Endothelial cell of umbilical vein (primary cell): ENCODE measurements at regions not wholly inside any gene's neighbourhood (a gene's known extent, or its start where the extent isn't known, plus 50 kb on each side); places are given as distances from the start of the nearest gene placed in this dataset.

Experiments used
- BruUV-seq: library from RNA; stranded (reverse); fragments of 400-500 nt; replicated peaks from 2 replicates; lab custom pipeline; 2021; lab: Mats Ljungman, UMichigan
- CTCF ChIA-PET: fragments of 300-600, 350-600 bp; sonication (Branson Sonifier 250); formaldehyde crosslinking; loops from one replicate; lab custom pipeline; 2021; ENCODE audit warnings: antibody characterized with exemption, inconsistent platforms; lab: Charles Lee
- POLR2A ChIA-PET: fragments of 300-600, 350-600 bp; sonication (Branson Sonifier 250); formaldehyde crosslinking; loops from one replicate; lab custom pipeline; 2021; ENCODE audit warnings: antibody characterized with exemption, inconsistent platforms; lab: Charles Lee
- DNase-seq: peaks from one replicate; pipeline ENCODE4 v3.0.0-alpha.2; 2011; ENCODE audit warnings: low read depth, low spot score
- FAIRE-seq: peaks from 2 replicates; lab custom pipeline; 2011; peaks lifted over from hg19 to GRCh38; lab: Jason Lieb, UNC
- H2AFZ ChIP-seq: 2 replicates; pipeline ENCODE4 v1.6.0; 2012; ENCODE audit warnings: low read depth, low read length, control low read depth, inconsistent platforms
- H3K27ac ChIP-seq: 2 replicates; pipeline ENCODE4 v1.5.1; 2011; ENCODE audit warnings: low read depth, mild to moderate bottlenecking, control low read depth, low read length, moderate library complexity; ENCODE audit not compliant: insufficient read depth
- H3K27me3 ChIP-seq, 2 experiments: 2 replicates each; pipeline versions ENCODE4 v1.6.0 to v1.6.1; 2011; ENCODE audit warnings: low read length in 2 of 2, mixed read lengths in 1 of 2; ENCODE audit not compliant: control insufficient read depth in 2 of 2, insufficient read depth in 2 of 2
- H3K36me3 ChIP-seq, 2 experiments: 2 replicates in 1 of 2; 3 replicates in 1 of 2; pipeline ENCODE4 v1.5.1; 2011; ENCODE audit warnings: low read length in 2 of 2, mild to moderate bottlenecking in 1 of 2, moderate library complexity in 1 of 2; ENCODE audit not compliant: control insufficient read depth in 2 of 2, insufficient read depth in 2 of 2; ENCODE audit errors: extremely low read depth in 1 of 2
- H3K4me1 ChIP-seq: 3 replicates; pipeline ENCODE4 v1.5.1; 2011; ENCODE audit warnings: mild to moderate bottlenecking, low read length; ENCODE audit not compliant: control insufficient read depth, insufficient read depth; ENCODE audit errors: extremely low read depth
- H3K4me2 ChIP-seq: 2 replicates; pipeline ENCODE4 v1.6.1; 2011; ENCODE audit warnings: low read length, control low read depth, mixed read lengths; ENCODE audit not compliant: insufficient read depth
- H3K4me3 ChIP-seq, 3 experiments: fragments of 200-600 bp in 1 of 3; sonication (generic), shearing (Covaris generic) in 1 of 3; replicated peaks in 1 of 3; 2 replicates each; pipeline ENCODE4 v1.5.1; 2011 to 2016; ENCODE audit warnings: control low read depth in 3 of 3, low read length in 3 of 3, mild to moderate bottlenecking in 2 of 3, inconsistent platforms in 1 of 3, low read depth in 1 of 3, moderate library complexity in 1 of 3; ENCODE audit not compliant: insufficient read depth in 1 of 3
- H3K79me2 ChIP-seq: 2 replicates; pipeline ENCODE4 v1.6.0; 2012; ENCODE audit warnings: low read length, inconsistent platforms; ENCODE audit not compliant: control insufficient read depth, insufficient read depth
- H3K9ac ChIP-seq: replicated peaks from 2 replicates; pipeline ENCODE3; 2011; ENCODE audit warnings: low read length, control low read depth; ENCODE audit not compliant: insufficient read depth; ENCODE audit errors: extremely low read depth
- H3K9me1 ChIP-seq: replicated peaks from 3 replicates; pipeline ENCODE4 v1.6.0; 2011; ENCODE audit warnings: mild to moderate bottlenecking, low read length; ENCODE audit not compliant: control insufficient read depth, insufficient read depth; ENCODE audit errors: extremely low read depth
- H3K9me3 ChIP-seq: replicated peaks from 2 replicates; pipeline ENCODE4 v1.5.1; 2012; ENCODE audit warnings: low read length, inconsistent platforms; ENCODE audit not compliant: control insufficient read depth, insufficient read depth
- H4K20me1 ChIP-seq: replicated peaks from 2 replicates; pipeline ENCODE3; 2011; ENCODE audit warnings: mild to moderate bottlenecking, low read length; ENCODE audit not compliant: control insufficient read depth, insufficient read depth; ENCODE audit errors: extremely low read depth
- CTCF ChIP-seq, 2 donors: IDR thresholded peaks; 1 replicate in 1 of 2; 2 replicates in 1 of 2; pipeline ENCODE4 v1.5.1; 2011; ENCODE audit warnings: low read length in 2 of 2, mild to moderate bottlenecking in 2 of 2, moderate library complexity in 2 of 2, control low read depth in 1 of 2, inconsistent platforms in 1 of 2, low read depth in 1 of 2; ENCODE audit not compliant: insufficient read depth in 1 of 2; ENCODE audit errors: extremely low read depth in 1 of 2
- EZH2 ChIP-seq: IDR thresholded peaks from 2 replicates; pipeline ENCODE4 v1.6.1; 2012; ENCODE audit warnings: borderline replicate concordance, low read depth, mild to moderate bottlenecking, moderate library complexity, low read length, inconsistent platforms; ENCODE audit not compliant: severe bottlenecking
- FOS ChIP-seq: IDR thresholded peaks from 2 replicates; pipeline ENCODE4 v1.6.1; 2011; ENCODE audit warnings: mild to moderate bottlenecking, low read length, moderate library complexity, borderline replicate concordance; ENCODE audit not compliant: insufficient read depth
- GATA2 ChIP-seq: IDR thresholded peaks from 2 replicates; pipeline ENCODE4 v1.7.0; 2011; ENCODE audit warnings: low read depth, mild to moderate bottlenecking, moderate library complexity, mixed read lengths, low read length; ENCODE audit not compliant: insufficient read length, insufficient read depth
- JUN ChIP-seq: IDR thresholded peaks from 2 replicates; pipeline ENCODE4 v1.6.1; 2011; ENCODE audit warnings: borderline replicate concordance, low read depth; ENCODE audit not compliant: insufficient read length, insufficient read depth
- MAX ChIP-seq: IDR thresholded peaks from 2 replicates; pipeline ENCODE4 v1.6.1; 2011; ENCODE audit not compliant: insufficient read depth, insufficient read length
- MYC ChIP-seq: IDR thresholded peaks from one replicate; pipeline ENCODE4 v1.6.1; 2011; ENCODE audit warnings: mild to moderate bottlenecking, low read depth, low read length
- POLR2A ChIP-seq: IDR thresholded peaks from 2 replicates; pipeline ENCODE4 v1.6.1; 2012; ENCODE audit warnings: low read depth, mild to moderate bottlenecking, control low read depth, low read length
- POLR2AphosphoS5 ChIP-seq: IDR thresholded peaks from 2 replicates; pipeline ENCODE4 v1.6.1; 2012; ENCODE audit warnings: low read depth, mild to moderate bottlenecking, control low read depth, low read length, moderate library complexity; ENCODE audit not compliant: insufficient read depth
- dilution Hi-C: fragments of 300-500 bp; cut with MboI; formaldehyde crosslinking; loops from one replicate; pipeline ENCODE4 v1.15.0; 2019; ENCODE audit warnings: low sequenced_read_pairs; ENCODE audit not compliant: extremely low pct_ligation_motif_present
- intact Hi-C: fragments of 100-400 bp; cut with micrococcal nuclease; formaldehyde crosslinking; loops from one replicate; pipeline ENCODE4 v1.10.0; 2022

GRCh38 chr16:54697677-54698076 lies 233.0 kb upstream of the IRX5 start:
- Histone ChIP-seq H3K27me3 (no peaks in the 10 kb centered on the region), H3K27ac (no peak overlapping the region), H3K4me2 (no peak overlapping the region), H3K4me3 (no peak overlapping the region), H4K20me1 (no peaks in the 10 kb centered on the region), H3K9ac (no peak overlapping the region), H3K9me1 (no peaks in the 10 kb centered on the region), H3K79me2 (no peaks in the 10 kb centered on the region), H2AFZ (no peak overlapping the region), H3K36me3 (no peaks in the 10 kb centered on the region), H3K4me1 (no peaks in the 10 kb centered on the region), H3K9me3 (peaks cover 2% of the 10 kb centered on the region)
- DNase-seq: no peak
- FAIRE-seq: no peak
- TF ChIP-seq MYC: no peak
- TF ChIP-seq CTCF (IDR thresholded peaks at IDR 0.05; ENCODE audit: extremely low read depth in 1 of 2, insufficient read depth in 1 of 2, low read depth in 1 of 2, low read length in 2 of 2): no peak
- TF ChIP-seq GATA2: no peak
- TF ChIP-seq EZH2: no peak
- no peak for TF ChIP-seq JUN
- no peak for TF ChIP-seq POLR2AphosphoS5
- no peak for TF ChIP-seq FOS
- no peak for TF ChIP-seq POLR2A
- no peak for TF ChIP-seq MAX
- dilution Hi-C loops (no loop called here), intact Hi-C loops (no loop called here)
- ChIA-PET POLR2A (no interaction called here), CTCF (no interaction called here)
- no TSS peak for BruUV-seq
